ENCODE measurements at regions not wholly inside any gene's neighbourhood (a gene's known extent, or its start where the extent isn't known, plus 50 kb on each side); places are given as distances from the start of the nearest gene placed in this dataset.

DNA sequence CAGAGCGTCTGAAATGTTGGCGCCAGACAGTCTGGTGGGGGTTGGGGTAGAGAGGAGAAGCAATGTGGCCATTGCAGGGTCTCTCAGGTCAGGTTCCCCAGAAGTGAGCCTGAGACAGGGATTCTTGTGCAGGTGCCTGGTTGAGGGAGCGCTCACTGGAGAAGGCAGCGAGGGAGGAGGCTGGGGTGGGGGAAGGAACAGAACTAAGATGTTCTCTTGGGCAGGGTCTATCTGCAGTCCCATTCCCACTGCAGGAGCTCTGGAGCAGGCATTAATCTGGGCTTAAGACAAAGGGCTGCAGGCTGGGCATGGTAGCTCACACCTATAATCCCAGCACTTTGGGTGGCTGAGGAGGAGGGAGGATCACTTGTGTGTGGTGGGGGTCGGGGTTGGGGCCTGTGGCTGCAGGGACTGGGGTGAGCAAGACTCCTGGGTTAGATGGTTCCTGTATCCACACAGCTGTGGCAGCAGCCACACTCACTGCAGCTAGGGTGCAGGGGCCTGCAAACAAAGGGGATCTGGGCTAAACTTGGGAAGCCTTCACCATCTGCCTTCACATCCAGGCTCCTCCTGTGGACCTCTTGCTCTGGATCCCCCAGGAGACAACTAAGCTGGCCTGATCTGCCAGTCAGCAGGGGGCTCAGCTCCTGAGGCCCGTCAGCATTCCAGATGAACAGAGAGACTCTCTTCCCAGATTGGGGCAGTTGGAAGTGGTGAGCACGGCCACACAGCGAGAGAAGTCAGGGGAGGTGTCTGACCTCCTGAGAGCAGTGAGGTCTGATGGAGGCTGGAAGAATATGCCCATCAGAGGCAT is 172.5 kb downstream of the ABHD5 start:
- TF ChIP-seq JUND (IDR thresholded peaks at IDR 0.05; ENCODE audit: low read depth, low read length) = no peak
- TF ChIP-seq, protein P1, sequence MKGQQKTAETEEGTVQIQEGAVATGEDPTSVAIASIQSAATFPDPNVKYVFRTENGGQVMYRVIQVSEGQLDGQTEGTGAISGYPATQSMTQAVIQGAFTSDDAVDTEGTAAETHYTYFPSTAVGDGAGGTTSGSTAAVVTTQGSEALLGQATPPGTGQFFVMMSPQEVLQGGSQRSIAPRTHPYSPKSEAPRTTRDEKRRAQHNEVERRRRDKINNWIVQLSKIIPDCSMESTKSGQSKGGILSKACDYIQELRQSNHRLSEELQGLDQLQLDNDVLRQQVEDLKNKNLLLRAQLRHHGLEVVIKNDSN (IDR thresholded peaks at IDR 0.05; ENCODE audit: borderline replicate concordance, extremely low read length, insufficient read depth, low read depth, low read length) = no peak
- TF ChIP-seq HDGF (IDR thresholded peaks at IDR 0.05) = no peak
